DOHH2 (cell line): ENCODE measurements at regions not wholly inside any gene's neighbourhood (a gene's known extent, or its start where the extent isn't known, plus 50 kb on each side); places are given as distances from the start of the nearest gene placed in this dataset.
"Not testable (repeated sequence)": the region's sequence is repeated elsewhere in the genome, so short reads cannot be mapped to it uniquely, and the experiment has no call there.

Source experiments
- H3F3A ChIP-seq: fragments of 200-600 bp; sonication (generic), shearing (Covaris generic); 2 replicates; pipeline ENCODE4 v1.6.0; 2016; ENCODE audit warnings: antibody characterized with exemption, mild to moderate bottlenecking; ENCODE audit not compliant: control insufficient read depth, insufficient read depth
- H3K27ac ChIP-seq: fragments of 200-600 bp; sonication (generic); 2 replicates; pipeline ENCODE4 v1.5.1; 2014; ENCODE audit warnings: low read depth, mild to moderate bottlenecking, low read length, moderate library complexity
- H3K27me3 ChIP-seq: fragments of 200-600 bp; sonication (generic); 2 replicates; pipeline ENCODE4 v1.6.1; 2014; ENCODE audit warnings: mild to moderate bottlenecking, low read length, mixed read lengths; ENCODE audit not compliant: control insufficient read depth
- H3K36me3 ChIP-seq: fragments of 200-600 bp; sonication (generic); 2 replicates; pipeline ENCODE4 v1.6.1; 2014; ENCODE audit warnings: mild to moderate bottlenecking, low read length, moderate library complexity, mixed read lengths; ENCODE audit not compliant: control insufficient read depth
- H3K4me1 ChIP-seq: fragments of 200-600 bp; sonication (generic); 2 replicates; pipeline ENCODE4 v1.6.1; 2014; ENCODE audit warnings: mild to moderate bottlenecking, low read length, mixed read lengths; ENCODE audit not compliant: control insufficient read depth
- H3K4me2 ChIP-seq: fragments of 200-600 bp; sonication (generic); 2 replicates; pipeline ENCODE4 v1.6.0; 2014; ENCODE audit warnings: mild to moderate bottlenecking, low read length, moderate library complexity
- H3K4me3 ChIP-seq: fragments of 200-600 bp; sonication (generic); 2 replicates; pipeline ENCODE4 v1.5.1; 2014; ENCODE audit warnings: mild to moderate bottlenecking, low read length, mixed read lengths
- H3K79me2 ChIP-seq: fragments of 200-600 bp; sonication (generic); 2 replicates; pipeline ENCODE4 v1.6.1; 2014; ENCODE audit warnings: mild to moderate bottlenecking, low read length, mixed read lengths; ENCODE audit not compliant: control insufficient read depth
- H3K9me2 ChIP-seq: fragments of 200-600 bp; sonication (generic); replicated peaks from 2 replicates; pipeline ENCODE4 v1.6.1; 2014; ENCODE audit warnings: mild to moderate bottlenecking, low read length, mixed read lengths; ENCODE audit not compliant: control insufficient read depth
- H3K9me3 ChIP-seq: fragments of 200-600 bp; sonication (generic); 2 replicates; pipeline ENCODE4 v1.6.1; 2014; ENCODE audit warnings: antibody characterized with exemption, low read length, mixed read lengths; ENCODE audit not compliant: control insufficient read depth, insufficient read depth
- H4K20me1 ChIP-seq: fragments of 200-600 bp; sonication (generic); 2 replicates; pipeline ENCODE4 v1.6.0; 2014; ENCODE audit warnings: low read depth, mild to moderate bottlenecking, antibody characterized with exemption, low read length, moderate library complexity; ENCODE audit not compliant: control insufficient read depth, insufficient read depth
- EZH2phosphoT487 ChIP-seq: fragments of 200-600 bp; sonication (generic); IDR thresholded peaks from 2 replicates; pipeline ENCODE4 v1.6.1; 2017; ENCODE audit warnings: borderline replicate concordance, mild to moderate bottlenecking, antibody characterized with exemption, low read length, moderate library complexity, mixed read lengths
- TF ChIP-seq, protein P1 (sequence below): fragments of 200-600 bp; sonication (generic); IDR thresholded peaks from one replicate; pipeline ENCODE4 v1.5.1; 2014; ENCODE audit warnings: antibody characterized with exemption, mild to moderate bottlenecking, low read depth, low read length; ENCODE audit not compliant: poor library complexity, severe bottlenecking

DNA sequence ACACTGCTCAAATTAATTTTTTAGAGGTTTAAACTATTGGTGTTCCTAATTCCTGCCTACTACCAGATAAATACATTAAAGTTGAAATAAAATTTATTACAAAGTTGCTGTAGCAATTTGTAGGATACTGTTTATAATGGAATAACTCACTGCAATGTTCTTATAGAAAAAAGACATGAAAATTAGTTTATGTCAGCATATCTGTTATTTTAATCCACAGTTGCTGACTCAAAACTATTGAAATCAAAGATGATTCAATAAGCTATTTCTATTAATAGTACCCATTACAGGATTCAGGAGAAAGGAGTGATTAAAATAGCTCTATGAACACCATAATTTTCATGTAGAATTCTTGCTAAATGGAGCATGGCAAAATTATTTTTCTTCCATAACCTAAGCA, 764.4 kb upstream of the NUDT12 start:
- Histone ChIP-seq H3K9me3 (peaks cover 2% of the 10 kb centered on the region; the same call in 1 of the 2 replicates), H3K4me3 (no peak overlapping the region), H3K4me2 (no peak overlapping the region), H3K9me2 (no peaks in the 10 kb centered on the region), H3F3A (no peaks in the 10 kb centered on the region), H3K36me3 (no peaks in the 10 kb centered on the region), H3K79me2 (no peaks in the 10 kb centered on the region), H3K27me3 (no peaks in the 10 kb centered on the region), H3K27ac (no peak overlapping the region), H4K20me1 (no peaks in the 10 kb centered on the region), H3K4me1 (no peaks in the 10 kb centered on the region)
- TF ChIP-seq, protein P1, sequence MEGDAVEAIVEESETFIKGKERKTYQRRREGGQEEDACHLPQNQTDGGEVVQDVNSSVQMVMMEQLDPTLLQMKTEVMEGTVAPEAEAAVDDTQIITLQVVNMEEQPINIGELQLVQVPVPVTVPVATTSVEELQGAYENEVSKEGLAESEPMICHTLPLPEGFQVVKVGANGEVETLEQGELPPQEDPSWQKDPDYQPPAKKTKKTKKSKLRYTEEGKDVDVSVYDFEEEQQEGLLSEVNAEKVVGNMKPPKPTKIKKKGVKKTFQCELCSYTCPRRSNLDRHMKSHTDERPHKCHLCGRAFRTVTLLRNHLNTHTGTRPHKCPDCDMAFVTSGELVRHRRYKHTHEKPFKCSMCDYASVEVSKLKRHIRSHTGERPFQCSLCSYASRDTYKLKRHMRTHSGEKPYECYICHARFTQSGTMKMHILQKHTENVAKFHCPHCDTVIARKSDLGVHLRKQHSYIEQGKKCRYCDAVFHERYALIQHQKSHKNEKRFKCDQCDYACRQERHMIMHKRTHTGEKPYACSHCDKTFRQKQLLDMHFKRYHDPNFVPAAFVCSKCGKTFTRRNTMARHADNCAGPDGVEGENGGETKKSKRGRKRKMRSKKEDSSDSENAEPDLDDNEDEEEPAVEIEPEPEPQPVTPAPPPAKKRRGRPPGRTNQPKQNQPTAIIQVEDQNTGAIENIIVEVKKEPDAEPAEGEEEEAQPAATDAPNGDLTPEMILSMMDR = no peak
- TF ChIP-seq EZH2phosphoT487 = no peak

DNA sequence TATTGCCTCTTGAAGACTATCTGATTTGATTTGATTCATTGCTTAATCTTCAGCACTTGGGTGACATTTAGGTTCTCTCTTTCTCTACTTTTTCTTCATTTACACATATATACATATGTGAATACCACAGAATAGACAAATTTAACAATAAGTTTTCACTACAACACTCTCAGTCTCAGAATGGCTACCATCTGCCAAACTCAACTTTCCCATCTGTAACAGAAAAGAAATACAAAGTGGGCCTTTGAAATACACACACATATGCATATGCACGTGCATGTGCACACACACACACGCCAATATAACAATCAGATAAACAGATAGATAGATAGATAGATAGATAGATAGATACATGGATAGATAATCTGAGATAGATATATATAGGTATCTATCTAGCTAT, 762.8 kb upstream of the NUDT12 start:
- H3K36me3 ChIP-seq = no peaks in the 10 kb centered on the region
- no peak overlapping the region for H3K27ac ChIP-seq
- H3K27me3 ChIP-seq = no peaks in the 10 kb centered on the region
- H3K4me1 ChIP-seq = no peaks in the 10 kb centered on the region
- no peaks in the 10 kb centered on the region for H3K79me2 ChIP-seq
- no peaks in the 10 kb centered on the region for H4K20me1 ChIP-seq
- TF ChIP-seq EZH2phosphoT487 = no peak
- TF ChIP-seq, protein P1 = no peak
- H3K4me2 ChIP-seq = no peak overlapping the region
- no peaks in the 10 kb centered on the region for H3F3A ChIP-seq
- no peak overlapping the region for H3K4me3 ChIP-seq
- no peaks in the 10 kb centered on the region for H3K9me2 ChIP-seq
- H3K9me3 ChIP-seq = no peaks in the 10 kb centered on the region

DNA sequence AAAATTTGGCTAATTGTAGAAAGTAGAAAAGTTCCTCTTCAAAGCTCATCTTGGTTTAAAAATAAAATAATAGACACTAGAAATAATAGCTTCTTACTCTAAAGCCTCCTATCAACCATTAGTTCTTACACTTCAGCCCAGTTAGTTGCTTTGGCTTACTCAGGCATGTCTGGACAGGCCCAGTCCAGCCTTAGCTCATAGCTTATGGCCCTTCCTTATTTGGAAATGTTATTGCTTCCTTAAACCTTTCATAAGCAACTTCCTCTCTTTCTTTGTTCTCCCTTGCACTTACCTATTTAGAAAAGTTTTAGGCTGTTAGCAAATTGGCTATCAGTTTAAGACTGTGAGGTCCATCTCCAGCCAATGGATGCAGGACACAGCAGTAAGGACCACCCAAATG, 754.1 kb upstream of the NUDT12 start:
- H3K27me3 ChIP-seq, H3K36me3 ChIP-seq, H3K79me2 ChIP-seq, H3K4me3 ChIP-seq, H3K9me2 ChIP-seq, H3K9me3 ChIP-seq, H3K4me1 ChIP-seq, H3K27ac ChIP-seq, H4K20me1 ChIP-seq, H3F3A ChIP-seq, H3K4me2 ChIP-seq: not testable (repeated sequence)

DNA sequence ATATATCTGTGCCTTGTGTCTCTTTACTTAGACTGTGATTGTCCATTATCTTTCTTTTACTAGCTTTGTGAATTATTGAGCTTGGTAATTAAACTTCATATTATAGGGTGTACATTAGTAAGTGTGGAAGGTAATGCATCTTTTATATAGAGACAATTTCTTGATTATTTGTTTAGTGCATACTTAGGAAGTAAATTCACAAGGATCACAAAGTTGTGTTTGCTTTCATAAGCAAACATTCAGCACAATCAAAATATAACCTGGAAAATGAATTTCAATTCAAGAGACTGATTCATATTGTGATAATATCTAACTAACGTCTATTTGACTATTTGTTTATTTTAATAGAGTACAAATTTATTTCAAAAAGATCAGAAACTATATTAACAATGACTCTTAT, 749.9 kb upstream of the NUDT12 start:
- Histone ChIP-seq H3F3A (no peaks in the 10 kb centered on the region), H3K36me3 (no peaks in the 10 kb centered on the region), H3K4me1 (no peaks in the 10 kb centered on the region), H3K27me3 (no peaks in the 10 kb centered on the region), H3K9me2 (no peaks in the 10 kb centered on the region), H3K27ac (no peak overlapping the region), H4K20me1 (no peaks in the 10 kb centered on the region), H3K79me2 (no peaks in the 10 kb centered on the region), H3K4me2 (no peak overlapping the region), H3K9me3 (no peaks in the 10 kb centered on the region), H3K4me3 (no peak overlapping the region)
- TF ChIP-seq, protein P1 = no peak
- no peak for TF ChIP-seq EZH2phosphoT487
